ENCODE measurements at regions not wholly inside any gene's neighbourhood (a gene's known extent, or its start where the extent isn't known, plus 50 kb on each side); places are given as distances from the start of the nearest gene placed in this dataset.

- TF ChIP-seq POLR2AphosphoS5 (IDR thresholded peaks at IDR 0.05; ENCODE audit: insufficient read depth, low read depth, low read length) (no peak), CTCF (IDR thresholded peaks at IDR 0.05; ENCODE audit: extremely low read depth in 1 of 2, insufficient read depth in 1 of 2, low read depth in 1 of 2, low read length in 2 of 2) (no peak)
These were observed 867.7 kb upstream of the EEF2KMT start for GRCh38 chr16:5965321-5965720.
